ENCODE measurements at regions not wholly inside any gene's neighbourhood (a gene's known extent, or its start where the extent isn't known, plus 50 kb on each side); places are given as distances from the start of the nearest gene placed in this dataset.
A peak's percentile ranks its signal among the peaks of the same experiment; 100 is the strongest.
"Not testable (repeated sequence)": the region's sequence is repeated elsewhere in the genome, so short reads cannot be mapped to it uniquely, and the experiment has no call there.

DNA sequence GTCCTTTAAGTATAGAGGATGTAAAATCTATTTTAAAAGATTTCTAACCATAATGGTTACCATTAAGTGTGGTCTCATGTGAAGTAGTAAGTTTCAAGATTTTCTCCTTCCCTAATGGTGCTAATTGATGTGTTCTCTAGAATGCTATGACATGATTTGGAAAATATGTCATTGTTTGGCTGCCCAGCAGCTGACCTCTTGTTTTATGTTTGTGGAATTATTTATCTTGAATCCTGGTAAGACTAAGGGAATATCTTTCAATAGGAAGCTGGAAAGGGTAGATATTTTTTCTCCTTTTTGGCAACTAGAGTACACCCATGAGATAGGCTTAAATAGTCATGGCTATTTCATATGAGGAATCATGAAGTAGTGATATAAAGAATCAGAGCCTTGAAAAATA lies 139.8 kb upstream of the CHODL start:
- DNase-seq (ENCODE audit: low spot score): no peak

DNA sequence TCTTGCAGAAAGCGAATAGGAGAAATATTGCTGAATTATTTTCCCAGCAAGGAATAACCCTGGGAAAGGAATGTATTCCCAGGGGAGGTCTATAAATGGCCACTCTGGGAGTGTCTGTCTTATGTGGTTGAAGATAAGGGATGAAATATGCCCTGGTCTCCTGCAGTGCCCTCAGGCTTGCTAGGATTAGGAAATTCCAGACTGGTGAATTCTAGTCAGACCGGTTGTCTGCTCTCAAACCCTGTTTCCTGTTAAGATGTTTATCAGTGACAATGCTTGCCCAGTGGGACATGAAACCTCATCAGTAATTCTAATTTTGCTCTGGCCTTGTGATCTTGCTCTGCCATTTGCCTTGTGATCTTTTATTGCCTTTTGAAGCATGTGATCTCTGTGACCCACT lies 148.2 kb upstream of the CHODL start:
- DNase-seq (ENCODE audit: low spot score): not testable (repeated sequence)

- no peak for DNase-seq (ENCODE audit: low spot score)
Observed at GRCh38 chr21:18089786-18090185, 154.8 kb upstream of the CHODL start.

DNA sequence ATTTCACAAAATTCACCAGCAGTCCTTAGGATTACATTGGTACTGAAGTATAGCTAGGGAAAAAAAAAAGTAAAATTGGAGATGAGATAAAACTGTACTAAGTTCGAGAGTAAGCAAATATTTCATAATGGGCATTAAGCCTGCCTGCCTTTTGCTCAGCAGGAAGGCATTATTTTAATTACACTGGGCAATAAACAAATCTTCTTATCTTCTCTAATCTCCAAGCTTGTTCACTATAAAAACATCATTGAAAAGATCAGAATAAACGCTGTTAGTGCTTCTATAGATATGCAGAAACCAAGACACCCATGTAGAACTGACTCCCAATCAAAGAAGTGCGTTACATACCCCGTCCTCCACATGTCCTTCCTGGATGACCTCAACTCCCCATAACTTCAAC lies 174.2 kb upstream of the CHODL start:
- no peak for DNase-seq (ENCODE audit: low spot score)

DNA sequence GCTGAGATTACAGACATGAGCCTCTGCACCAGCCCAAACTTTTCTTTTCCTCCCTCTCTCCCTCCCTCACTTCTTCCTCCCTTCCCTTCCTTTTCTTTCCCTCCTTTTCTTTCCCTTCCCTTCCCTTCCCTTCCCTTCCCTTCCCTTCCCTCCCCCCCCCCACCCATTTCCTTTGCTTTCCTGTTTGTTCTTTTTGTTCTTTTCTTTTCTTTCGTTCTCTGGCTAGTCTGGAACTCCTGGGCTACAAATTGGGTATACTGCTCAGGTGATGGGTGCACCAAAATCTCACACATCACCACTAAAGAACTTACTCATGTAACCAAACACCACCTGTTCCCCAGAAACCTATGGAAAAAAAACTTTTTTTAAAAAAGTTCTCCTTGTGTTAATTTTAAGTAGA lies 174.8 kb upstream of the CHODL start:
- DNase-seq (ENCODE audit: low spot score): no peak

DNA sequence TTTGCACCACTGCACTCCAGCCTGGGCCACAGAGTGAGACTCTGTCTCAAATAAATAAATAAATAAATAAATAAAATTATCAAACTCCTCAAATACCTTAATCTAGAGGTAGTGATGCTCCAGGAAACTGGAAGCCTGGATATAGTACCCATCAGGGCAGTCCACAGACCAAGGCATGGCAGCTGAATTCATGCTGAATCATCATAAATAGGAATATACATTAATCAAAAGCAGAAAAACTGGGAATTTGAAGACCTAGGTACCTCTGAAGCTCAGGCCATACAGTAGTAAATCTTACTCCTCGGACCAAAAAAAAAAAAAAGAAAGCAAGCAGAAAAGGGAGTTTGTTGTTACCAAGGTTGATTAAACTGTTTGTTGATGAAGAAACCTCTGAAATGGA lies 184.2 kb upstream of the CHODL start:
- no peak for DNase-seq (ENCODE audit: low spot score)

DNA sequence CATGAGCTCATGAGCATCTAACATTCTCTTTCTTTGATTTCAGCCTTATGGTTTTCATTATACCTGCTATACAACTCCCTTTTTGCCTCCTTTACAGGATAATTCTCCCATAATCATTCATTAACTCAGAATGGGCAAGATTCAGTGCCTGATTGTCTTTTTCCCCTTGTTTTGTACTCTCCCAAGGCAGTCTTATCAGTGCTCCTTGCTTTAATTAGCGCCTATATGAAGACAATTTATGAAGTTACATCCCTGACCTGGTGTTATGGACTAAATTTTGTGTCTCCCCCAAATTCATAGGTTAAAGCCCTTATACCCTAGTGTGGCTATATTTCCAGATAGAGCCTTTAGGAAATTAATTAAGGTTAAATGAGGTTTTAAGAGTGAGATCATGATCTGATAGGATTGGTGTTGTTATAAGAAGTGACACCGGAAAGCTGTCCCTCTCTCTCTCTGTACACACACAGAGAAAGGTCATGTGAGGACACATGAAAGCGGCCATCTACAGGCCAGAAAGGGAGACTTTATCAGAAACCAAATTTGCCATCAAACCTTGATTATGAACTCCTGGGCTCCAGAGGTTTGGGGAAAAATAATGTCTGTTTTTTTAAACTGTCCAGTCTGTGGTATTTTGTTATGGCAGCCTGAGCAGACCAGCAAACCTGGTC lies 185.8 kb upstream of the CHODL start:
- DNase-seq (ENCODE audit: low spot score): no peak

DNA sequence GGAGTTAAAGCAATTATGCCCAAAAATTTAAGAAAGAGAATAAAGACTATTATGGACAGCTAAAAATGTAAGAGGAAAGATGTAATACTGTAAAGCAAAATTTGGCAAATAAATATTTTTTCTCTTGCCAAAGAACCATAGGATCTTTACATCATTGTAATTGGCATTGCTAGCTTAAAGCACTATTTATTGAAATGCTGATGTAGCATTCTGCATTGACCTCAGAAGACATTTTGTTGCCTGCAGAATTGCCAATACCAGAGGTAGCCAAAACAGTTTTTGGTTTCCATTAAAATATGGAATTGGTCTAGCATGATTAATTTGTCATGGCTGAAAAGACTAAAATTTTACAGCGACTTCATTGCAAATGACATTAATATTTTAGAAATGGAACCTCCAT lies 191.5 kb upstream of the CHODL start:
- no peak for DNase-seq (ENCODE audit: low spot score)

- no peak for DNase-seq (ENCODE audit: low spot score)
Observed at GRCh38 chr21:18049461-18049860, 195.2 kb upstream of the CHODL start.

- DNase-seq (ENCODE audit: low spot score): peak; percentile 13
Observed at GRCh38 chr21:18041012-18041411, 203.6 kb upstream of the CHODL start.

- no peak for DNase-seq (ENCODE audit: low spot score)
Observed at GRCh38 chr21:18030248-18030647, 211.1 kb upstream of the C21orf91 start.

DNA sequence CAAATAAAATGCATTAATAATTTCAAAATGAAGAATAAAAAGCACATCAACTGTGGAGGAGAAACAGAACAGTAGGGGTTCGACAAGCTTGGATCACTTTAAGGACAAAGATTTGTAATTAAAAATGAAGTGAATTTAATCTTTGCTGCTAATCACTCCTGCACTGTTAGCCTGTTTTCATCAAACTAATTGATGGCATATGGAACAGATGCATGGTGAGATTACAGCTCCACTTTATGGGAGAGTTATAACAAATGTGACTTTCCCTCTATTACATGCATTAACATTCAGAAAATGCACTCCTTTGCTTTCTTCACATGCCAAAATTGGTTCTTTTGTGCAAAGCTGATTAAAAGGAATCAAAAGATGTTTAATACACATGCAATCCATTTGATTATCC lies 207.2 kb upstream of the C21orf91 start:
- no peak for DNase-seq (ENCODE audit: low spot score)

- DNase-seq (ENCODE audit: low spot score): no peak
Observed at GRCh38 chr21:18023711-18024110, 204.6 kb upstream of the C21orf91 start.

GRCh38 chr21:18023157-18023556 lies 204.0 kb upstream of the C21orf91 start:
- no peak for DNase-seq (ENCODE audit: low spot score)

DNA sequence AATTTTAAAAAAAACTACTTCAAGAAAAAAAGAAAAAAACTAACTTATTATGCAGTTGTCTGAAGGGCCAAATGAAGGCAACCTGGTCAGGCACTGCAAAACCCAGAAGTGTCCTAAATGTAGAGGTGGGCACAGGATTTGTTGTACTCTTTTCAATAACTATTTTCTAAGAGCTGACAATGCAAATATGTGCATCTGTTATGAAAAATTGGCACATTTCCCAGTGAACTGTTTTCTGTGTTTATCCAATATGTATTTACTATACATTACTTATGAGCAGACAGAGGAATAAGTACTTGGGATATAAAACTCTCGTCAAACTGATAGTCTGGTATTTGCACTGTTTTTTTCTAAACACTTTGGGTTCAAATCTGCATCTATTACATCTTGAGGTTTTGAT lies 188.0 kb upstream of the C21orf91 start:
- DNase-seq (ENCODE audit: low spot score): no peak

GRCh38 chr21:18006691-18007090 lies 187.5 kb upstream of the C21orf91 start:
- no peak for DNase-seq (ENCODE audit: low spot score)

DNA sequence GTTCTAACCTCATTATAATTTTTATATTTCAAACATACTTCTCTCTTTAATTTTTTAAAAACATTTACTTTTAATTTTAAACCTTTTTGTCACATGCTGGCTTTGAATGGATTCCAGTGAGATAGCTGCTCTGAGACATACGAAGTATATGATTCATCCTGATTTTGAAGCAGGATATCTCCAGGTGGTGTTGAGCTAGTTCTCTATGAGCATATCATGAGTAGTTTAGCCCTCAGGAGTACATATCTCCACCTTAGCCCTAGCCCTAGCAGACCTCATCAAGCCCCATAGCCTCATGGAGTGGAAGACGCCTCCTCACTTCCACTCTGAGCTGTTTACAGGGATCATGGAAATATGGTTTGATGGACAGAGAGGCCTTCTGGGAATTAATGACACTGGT lies 183.2 kb upstream of the C21orf91 start:
- no peak for DNase-seq (ENCODE audit: low spot score)

GRCh38 chr21:18000981-18001686 lies 182.0 kb upstream of the C21orf91 start:
- DNase-seq (ENCODE audit: low spot score): no peak

DNA sequence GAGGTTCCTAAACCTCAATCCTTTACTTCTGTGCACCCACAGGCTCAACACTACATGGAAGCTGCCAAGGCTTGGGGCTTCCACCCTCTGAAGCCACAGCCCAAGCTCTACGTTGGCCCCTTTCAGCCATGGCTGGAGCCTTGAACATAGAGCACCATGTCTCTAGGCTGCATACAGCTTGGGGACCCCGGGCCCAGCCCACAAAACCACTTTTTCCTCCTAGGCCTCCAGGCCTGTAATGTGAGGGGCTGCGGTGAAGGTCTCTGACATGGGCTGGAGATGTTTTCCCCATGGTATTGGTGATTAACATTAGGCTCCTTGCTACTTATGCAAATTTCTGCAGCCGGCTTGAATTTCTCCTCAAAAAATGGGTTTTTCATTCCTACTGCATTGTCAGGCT lies 179.4 kb upstream of the C21orf91 start:
- DNase-seq (ENCODE audit: low spot score): not testable (repeated sequence)

DNA sequence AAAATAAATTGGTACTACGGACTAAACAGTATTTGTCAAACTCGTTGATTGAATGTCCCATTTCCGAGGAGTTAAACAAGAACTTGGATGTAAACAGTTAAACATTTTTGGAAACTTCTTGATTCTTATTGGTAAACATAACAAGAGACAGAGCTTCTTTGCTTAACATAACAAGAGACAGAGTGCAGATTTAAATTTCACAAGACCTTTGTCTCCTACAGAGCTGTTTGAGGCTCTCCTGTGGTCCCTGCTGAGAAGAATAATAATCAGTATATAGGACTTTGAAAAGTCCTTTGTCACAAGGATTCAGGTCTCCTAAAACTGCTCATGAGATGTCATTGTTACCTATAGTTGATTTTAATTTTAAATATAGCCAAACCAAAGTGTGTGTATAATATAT lies 170.6 kb upstream of the C21orf91 start:
- DNase-seq (ENCODE audit: low spot score): no peak

DNA sequence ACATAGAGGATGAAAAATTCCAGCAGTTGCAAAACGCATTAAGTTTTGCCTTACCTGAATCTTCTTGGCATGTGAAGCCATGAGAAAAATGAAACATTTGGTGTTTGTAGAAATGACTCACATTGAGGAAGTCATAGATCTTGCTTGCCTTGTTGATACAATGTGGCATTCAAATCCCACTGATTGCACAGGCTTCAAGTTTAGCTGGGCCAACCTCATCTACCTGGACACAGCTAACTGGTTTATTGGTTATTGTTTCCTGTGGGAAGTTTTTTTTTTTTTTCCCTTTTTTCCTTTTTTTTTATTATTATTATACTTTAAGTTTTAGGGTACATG lies 168.9 kb upstream of the C21orf91 start:
- no peak for DNase-seq (ENCODE audit: low spot score)

GRCh38 chr21:17987382-17988101 lies 168.4 kb upstream of the C21orf91 start:
- no peak for DNase-seq (ENCODE audit: low spot score)

DNA sequence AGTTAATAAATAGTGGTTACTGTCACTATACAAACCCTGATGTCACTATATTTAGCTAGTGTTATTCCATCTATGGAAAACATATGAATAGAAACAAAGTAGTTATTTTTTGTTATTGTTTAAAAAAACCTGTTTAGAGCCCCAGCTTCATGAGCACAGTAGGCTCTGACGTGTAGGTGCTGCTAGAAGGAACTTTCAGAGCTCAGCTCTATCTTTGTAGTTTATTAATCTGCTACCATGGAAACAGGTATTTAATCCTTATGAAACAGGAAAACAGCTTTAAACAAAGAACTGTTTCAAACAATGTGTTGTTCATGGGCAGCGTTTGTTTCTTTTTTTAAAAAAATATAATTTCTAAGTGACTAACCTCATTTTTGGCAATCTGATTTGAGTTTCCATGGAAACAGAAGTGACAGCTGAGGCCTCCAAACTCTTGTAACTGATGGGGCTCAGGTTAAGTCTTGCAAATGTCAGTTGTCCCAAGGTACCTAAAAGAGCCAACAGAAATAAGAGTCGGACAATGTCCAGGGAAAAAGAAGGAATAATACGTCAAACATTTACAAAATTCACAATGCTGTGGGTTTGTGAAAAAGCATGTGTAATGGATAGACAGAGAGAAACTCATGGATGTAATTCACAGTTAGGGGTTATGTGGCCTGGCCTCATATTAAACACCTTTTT lies 162.0 kb upstream of the C21orf91 start:
- DNase-seq (ENCODE audit: low spot score): no peak

All from COLO829 (cell line).